ENCODE measurements at regions not wholly inside any gene's neighbourhood (a gene's known extent, or its start where the extent isn't known, plus 50 kb on each side); places are given as distances from the start of the nearest gene placed in this dataset.

DNA sequence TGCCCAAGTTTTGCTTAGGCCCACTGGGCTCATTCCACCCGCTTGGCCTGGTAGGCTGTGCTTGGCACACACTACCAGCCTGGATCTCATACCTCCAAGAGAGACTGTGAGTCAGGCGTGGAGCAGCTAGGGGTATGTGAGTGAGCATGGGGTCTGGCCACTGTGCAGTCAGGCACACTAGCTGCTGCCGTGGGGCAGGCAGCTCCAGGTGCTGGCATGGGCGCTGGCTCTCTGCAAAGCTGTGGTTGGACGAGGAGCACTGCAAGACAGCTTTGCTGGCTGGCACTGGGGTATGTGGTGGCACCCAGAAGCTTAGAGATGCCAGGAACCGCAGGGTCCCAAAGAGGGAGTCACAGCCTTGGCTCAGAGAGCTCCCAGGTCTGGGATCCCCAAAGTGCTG lies 377.8 kb downstream of the KCTD8 start:
- Histone ChIP-seq H3K9me3 (ENCODE audit: insufficient read depth, low read length) (peaks cover 14% of the 10 kb centered on the region; the same call in 1 of the 2 replicates), H3K27me3 (ENCODE audit: insufficient read depth, insufficient read length) (no peaks in the 10 kb centered on the region), H3K36me3 (ENCODE audit: insufficient read depth, insufficient read length, low read length) (no peaks in the 10 kb centered on the region), H3K9ac (ENCODE audit: insufficient read length, low read depth) (no peak overlapping the region), H3K4me1 (ENCODE audit: insufficient read depth, insufficient read length) (no peaks in the 10 kb centered on the region), H3K4me3 (ENCODE audit: insufficient read length, low read depth) (no peak overlapping the region)
- no peak for DNase-seq (ENCODE audit: low read depth, low spot score)
- TF ChIP-seq YY1 (IDR thresholded peaks at IDR 0.05; ENCODE audit: insufficient read depth, insufficient read length) (no peak), SUZ12 (IDR thresholded peaks at IDR 0.05; ENCODE audit: extremely low read depth, insufficient read depth, insufficient read length) (no peak), ZNF274 (IDR thresholded peaks at IDR 0.05; ENCODE audit: low read depth, low read length) (no peak)

DNA sequence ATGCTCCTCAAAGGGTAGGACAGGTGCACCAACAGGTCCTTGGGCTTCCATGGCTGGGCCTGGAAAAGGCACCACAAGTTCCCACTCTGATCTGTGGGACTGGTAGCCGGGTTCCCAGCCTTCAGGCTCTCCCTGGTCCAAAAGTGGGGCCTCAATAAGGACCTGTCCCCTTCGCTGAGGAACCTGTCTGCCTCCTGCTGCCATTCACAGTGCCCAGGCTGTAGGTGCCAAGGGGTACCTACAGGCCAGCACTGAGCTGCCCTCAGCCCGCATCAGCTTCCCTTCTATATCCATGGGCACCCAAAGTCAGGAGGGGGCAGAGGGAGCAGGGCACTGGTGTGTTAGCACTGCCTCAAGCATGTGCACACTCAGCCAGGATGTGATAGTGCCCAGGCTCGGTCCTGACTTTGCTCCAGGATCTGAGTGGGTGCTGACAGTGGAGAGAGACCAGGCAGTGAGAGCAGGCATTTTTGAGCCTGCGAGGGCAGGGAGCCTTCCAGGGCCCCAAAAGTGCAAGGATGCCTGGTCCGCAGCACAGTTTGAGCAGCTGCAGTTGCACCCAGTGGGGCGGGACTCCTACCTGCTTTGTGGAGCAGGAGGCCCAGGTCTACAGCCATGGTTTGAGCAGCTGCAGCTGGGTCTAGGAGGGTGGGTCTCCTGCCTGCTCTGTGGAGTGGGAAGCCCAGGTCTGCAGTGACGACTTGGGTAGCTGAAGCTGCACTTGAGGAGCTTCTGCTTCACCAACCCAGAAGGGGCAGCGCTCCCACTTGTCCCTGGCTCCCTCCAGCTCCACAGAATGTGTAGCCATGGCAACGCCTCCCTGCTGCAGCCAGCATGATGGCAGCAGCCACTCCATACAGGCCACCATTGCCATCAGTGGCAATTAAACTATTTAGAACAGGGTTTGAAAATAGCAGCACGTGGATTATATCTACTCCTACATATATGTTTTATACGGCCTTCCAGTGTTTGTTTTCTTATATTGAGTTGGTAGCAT lies 376.4 kb downstream of the KCTD8 start:
- H3K4me3 ChIP-seq (ENCODE audit: insufficient read length, low read depth): no peak overlapping the region
- H3K36me3 ChIP-seq (ENCODE audit: insufficient read depth, insufficient read length, low read length): no peaks in the 10 kb centered on the region
- no peak for DNase-seq (ENCODE audit: low read depth, low spot score)
- peaks cover 14% of the 10 kb centered on the region; the same call in 1 of the 2 replicates for H3K9me3 ChIP-seq (ENCODE audit: insufficient read depth, low read length)
- H3K27me3 ChIP-seq (ENCODE audit: insufficient read depth, insufficient read length): no peaks in the 10 kb centered on the region
- TF ChIP-seq ZNF274 (IDR thresholded peaks at IDR 0.05; ENCODE audit: low read depth, low read length): no peak
- no peak for TF ChIP-seq YY1 (IDR thresholded peaks at IDR 0.05; ENCODE audit: insufficient read depth, insufficient read length)
- no peak for TF ChIP-seq SUZ12 (IDR thresholded peaks at IDR 0.05; ENCODE audit: extremely low read depth, insufficient read depth, insufficient read length)
- H3K9ac ChIP-seq (ENCODE audit: insufficient read length, low read depth): no peak overlapping the region
- no peaks in the 10 kb centered on the region for H3K4me1 ChIP-seq (ENCODE audit: insufficient read depth, insufficient read length)

DNA sequence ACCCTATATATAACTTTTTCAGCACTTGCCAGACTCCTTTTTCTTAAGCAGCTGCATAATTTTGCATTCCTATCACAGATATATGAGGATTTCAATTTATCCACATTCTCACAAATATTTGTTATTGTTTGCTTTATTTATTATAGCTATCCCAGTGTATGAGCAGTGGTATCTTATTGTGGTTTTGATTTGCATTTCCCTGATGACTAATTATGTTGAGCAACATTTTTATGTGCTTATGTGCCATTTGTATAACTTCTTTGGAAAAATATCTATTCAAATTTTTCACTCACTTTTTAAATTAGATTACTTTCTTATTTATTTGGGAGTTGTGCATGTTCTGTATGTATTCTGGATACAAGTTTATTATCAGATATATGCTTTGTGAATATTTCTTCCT lies 361.9 kb downstream of the KCTD8 start:
- no peak for TF ChIP-seq SUZ12 (IDR thresholded peaks at IDR 0.05; ENCODE audit: extremely low read depth, insufficient read depth, insufficient read length)
- TF ChIP-seq YY1 (IDR thresholded peaks at IDR 0.05; ENCODE audit: insufficient read depth, insufficient read length): no peak
- TF ChIP-seq ZNF274 (IDR thresholded peaks at IDR 0.05; ENCODE audit: low read depth, low read length): no peak

DNA sequence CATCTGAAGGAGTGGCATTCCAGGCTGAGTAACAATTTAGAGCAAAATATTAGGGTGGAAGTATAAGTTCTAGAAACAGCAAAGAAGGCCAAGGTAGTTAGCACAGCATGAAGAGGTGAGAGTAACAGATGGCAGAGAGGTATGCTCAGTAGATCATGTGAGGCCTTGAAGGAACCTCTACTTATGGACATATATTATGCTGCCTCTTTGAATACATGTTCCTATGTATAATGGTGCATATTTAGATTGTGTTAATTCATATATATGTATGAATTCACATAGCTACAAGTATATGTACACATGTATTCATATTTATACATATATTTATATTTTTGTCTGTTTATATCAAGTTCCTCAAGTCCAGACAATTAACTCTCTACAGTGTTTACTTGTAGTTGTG lies 355.2 kb downstream of the KCTD8 start:
- no peaks in the 10 kb centered on the region for H3K27me3 ChIP-seq (ENCODE audit: insufficient read depth, insufficient read length)
- DNase-seq (ENCODE audit: low read depth, low spot score): no peak
- H3K36me3 ChIP-seq (ENCODE audit: insufficient read depth, insufficient read length, low read length): no peaks in the 10 kb centered on the region
- no peak overlapping the region for H3K9ac ChIP-seq (ENCODE audit: insufficient read length, low read depth)
- H3K4me3 ChIP-seq (ENCODE audit: insufficient read length, low read depth): no peak overlapping the region
- H3K9me3 ChIP-seq (ENCODE audit: insufficient read depth, low read length): no peaks in the 10 kb centered on the region
- H3K4me1 ChIP-seq (ENCODE audit: insufficient read depth, insufficient read length): no peaks in the 10 kb centered on the region
- TF ChIP-seq SUZ12 (IDR thresholded peaks at IDR 0.05; ENCODE audit: extremely low read depth, insufficient read depth, insufficient read length) (no peak), YY1 (IDR thresholded peaks at IDR 0.05; ENCODE audit: insufficient read depth, insufficient read length) (no peak), ZNF274 (IDR thresholded peaks at IDR 0.05; ENCODE audit: low read depth, low read length) (no peak)

More for the DNA sequence above, 361.9 kb downstream of the KCTD8 start:
- Histone ChIP-seq H3K4me1 (ENCODE audit: insufficient read depth, insufficient read length) (no peaks in the 10 kb centered on the region), H3K9ac (ENCODE audit: insufficient read length, low read depth) (no peak overlapping the region), H3K4me3 (ENCODE audit: insufficient read length, low read depth) (no peak overlapping the region), H3K36me3 (ENCODE audit: insufficient read depth, insufficient read length, low read length) (no peaks in the 10 kb centered on the region), H3K9me3 (ENCODE audit: insufficient read depth, low read length) (peaks cover 4% of the 10 kb centered on the region; the same call in 1 of the 2 replicates), H3K27me3 (ENCODE audit: insufficient read depth, insufficient read length) (no peaks in the 10 kb centered on the region)
- DNase-seq (ENCODE audit: low read depth, low spot score): no peak

DNA sequence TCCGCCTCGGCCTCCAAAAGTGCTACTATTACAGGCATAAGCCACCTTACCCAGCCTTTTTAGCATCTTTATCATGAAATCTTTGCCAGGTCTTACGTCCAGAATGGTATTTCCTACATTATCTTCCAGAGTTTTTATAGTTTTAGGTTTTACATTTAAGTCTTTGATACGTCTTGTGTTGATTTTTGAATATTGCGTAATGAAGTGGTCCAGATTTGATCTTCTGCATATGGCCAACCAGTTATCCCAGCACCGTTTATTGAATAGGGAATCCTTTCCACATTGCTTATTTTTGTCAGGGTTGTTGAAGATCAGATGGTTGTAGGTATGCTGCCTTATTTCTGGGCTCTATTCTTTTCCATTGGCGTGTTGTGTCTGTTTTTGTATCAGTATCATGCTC lies 349.6 kb downstream of the KCTD8 start:
- no peak for TF ChIP-seq ZNF274 (IDR thresholded peaks at IDR 0.05; ENCODE audit: low read depth, low read length)
- TF ChIP-seq YY1 (IDR thresholded peaks at IDR 0.05; ENCODE audit: insufficient read depth, insufficient read length): no peak
- TF ChIP-seq SUZ12 (IDR thresholded peaks at IDR 0.05; ENCODE audit: extremely low read depth, insufficient read depth, insufficient read length): no peak
- no peak for DNase-seq (ENCODE audit: low read depth, low spot score)
- no peaks in the 10 kb centered on the region for H3K9me3 ChIP-seq (ENCODE audit: insufficient read depth, low read length)
- no peaks in the 10 kb centered on the region for H3K27me3 ChIP-seq (ENCODE audit: insufficient read depth, insufficient read length)
- H3K4me1 ChIP-seq (ENCODE audit: insufficient read depth, insufficient read length): no peaks in the 10 kb centered on the region
- H3K4me3 ChIP-seq (ENCODE audit: insufficient read length, low read depth): no peak overlapping the region
- H3K9ac ChIP-seq (ENCODE audit: insufficient read length, low read depth): no peak overlapping the region
- no peaks in the 10 kb centered on the region for H3K36me3 ChIP-seq (ENCODE audit: insufficient read depth, insufficient read length, low read length)

GRCh38 chr4:44100456-44100855 lies 348.2 kb downstream of the KCTD8 start:
- no peaks in the 10 kb centered on the region for H3K27me3 ChIP-seq (ENCODE audit: insufficient read depth, insufficient read length)
- no peaks in the 10 kb centered on the region for H3K9me3 ChIP-seq (ENCODE audit: insufficient read depth, low read length)
- no peaks in the 10 kb centered on the region for H3K36me3 ChIP-seq (ENCODE audit: insufficient read depth, insufficient read length, low read length)
- H3K9ac ChIP-seq (ENCODE audit: insufficient read length, low read depth): no peak overlapping the region
- H3K4me1 ChIP-seq (ENCODE audit: insufficient read depth, insufficient read length): no peaks in the 10 kb centered on the region
- no peak for DNase-seq (ENCODE audit: low read depth, low spot score)
- TF ChIP-seq ZNF274 (IDR thresholded peaks at IDR 0.05; ENCODE audit: low read depth, low read length): no peak
- TF ChIP-seq SUZ12 (IDR thresholded peaks at IDR 0.05; ENCODE audit: extremely low read depth, insufficient read depth, insufficient read length): no peak
- no peak for TF ChIP-seq YY1 (IDR thresholded peaks at IDR 0.05; ENCODE audit: insufficient read depth, insufficient read length)
- no peak overlapping the region for H3K4me3 ChIP-seq (ENCODE audit: insufficient read length, low read depth)

DNA sequence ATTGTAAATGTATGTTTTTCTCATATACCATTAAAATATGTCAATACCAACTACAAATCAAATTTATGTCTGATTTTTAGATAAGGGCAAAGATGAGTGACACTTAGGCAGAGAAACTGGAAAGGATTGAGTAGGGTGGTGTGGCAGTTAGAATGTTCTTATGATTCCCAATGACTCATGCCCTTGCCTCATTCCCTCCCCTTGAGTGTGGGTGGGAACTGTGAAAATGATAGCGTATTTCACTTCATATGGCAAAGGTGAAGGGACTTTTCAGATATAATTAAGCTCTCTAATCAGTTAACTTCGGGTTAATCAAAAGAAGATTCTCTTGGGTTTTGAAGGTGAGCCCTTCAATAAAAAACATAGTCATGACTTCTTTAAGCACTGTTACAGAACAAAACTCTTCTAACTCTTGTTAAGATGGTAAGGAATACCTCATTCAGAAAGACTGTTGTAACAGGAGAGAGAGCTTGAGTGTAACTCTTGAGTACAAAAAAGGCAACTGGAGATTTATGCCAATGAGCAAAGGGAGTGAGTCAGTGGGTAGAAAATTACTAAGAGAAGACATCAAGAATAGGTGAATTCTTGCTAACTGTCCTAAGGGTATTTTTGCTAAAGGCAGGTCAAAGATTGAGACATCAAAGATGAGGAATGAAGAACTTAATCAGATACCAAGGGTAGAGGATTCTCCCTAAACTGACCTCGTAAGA lies 329.5 kb downstream of the KCTD8 start:
- no peaks in the 10 kb centered on the region for H3K27me3 ChIP-seq (ENCODE audit: insufficient read depth, insufficient read length)
- no peak for DNase-seq (ENCODE audit: low read depth, low spot score)
- H3K4me3 ChIP-seq (ENCODE audit: insufficient read length, low read depth): no peak overlapping the region
- no peak for TF ChIP-seq ZNF274 (IDR thresholded peaks at IDR 0.05; ENCODE audit: low read depth, low read length)
- TF ChIP-seq SUZ12 (IDR thresholded peaks at IDR 0.05; ENCODE audit: extremely low read depth, insufficient read depth, insufficient read length): no peak
- no peak for TF ChIP-seq YY1 (IDR thresholded peaks at IDR 0.05; ENCODE audit: insufficient read depth, insufficient read length)
- no peaks in the 10 kb centered on the region for H3K9me3 ChIP-seq (ENCODE audit: insufficient read depth, low read length)
- H3K36me3 ChIP-seq (ENCODE audit: insufficient read depth, insufficient read length, low read length): no peaks in the 10 kb centered on the region
- H3K9ac ChIP-seq (ENCODE audit: insufficient read length, low read depth): no peak overlapping the region
- no peaks in the 10 kb centered on the region for H3K4me1 ChIP-seq (ENCODE audit: insufficient read depth, insufficient read length)
